ENCODE measurements at regions not wholly inside any gene's neighbourhood (a gene's known extent, or its start where the extent isn't known, plus 50 kb on each side); places are given as distances from the start of the nearest gene placed in this dataset.

DNA sequence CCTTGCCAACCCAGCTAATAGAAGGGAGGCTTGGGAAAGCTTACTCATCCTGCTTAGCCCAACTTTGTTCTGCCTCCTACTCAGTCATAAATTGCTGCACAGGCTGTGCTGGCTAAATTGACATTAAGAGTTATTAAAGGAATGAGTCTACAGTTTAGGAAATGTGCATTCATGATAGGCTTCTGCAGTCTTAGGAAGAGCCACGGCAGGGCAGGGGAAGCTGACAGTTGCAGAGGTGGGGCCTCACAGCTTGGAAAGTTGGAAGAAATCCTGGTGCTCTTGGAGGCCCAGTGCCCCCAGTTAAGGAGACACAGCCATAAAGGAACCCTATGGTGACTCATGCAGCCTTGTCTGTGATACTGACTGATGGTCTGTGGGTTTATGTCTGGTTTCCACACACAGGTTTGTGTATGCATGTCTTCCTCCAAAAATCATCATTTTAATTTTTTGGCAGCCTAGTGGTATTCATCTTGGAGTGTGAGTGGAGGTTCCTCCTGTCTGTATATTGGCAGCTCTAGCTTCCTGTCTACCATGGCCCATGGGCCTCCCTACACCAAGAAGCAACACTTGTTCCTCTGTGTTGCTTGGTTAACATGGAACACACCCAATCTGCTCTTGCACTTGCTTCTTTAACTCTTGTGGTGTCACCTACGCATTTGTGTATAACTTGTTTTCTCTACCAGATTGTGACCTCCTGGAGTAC is 135.0 kb upstream of the KL start:
- TF ChIP-seq, protein P1, sequence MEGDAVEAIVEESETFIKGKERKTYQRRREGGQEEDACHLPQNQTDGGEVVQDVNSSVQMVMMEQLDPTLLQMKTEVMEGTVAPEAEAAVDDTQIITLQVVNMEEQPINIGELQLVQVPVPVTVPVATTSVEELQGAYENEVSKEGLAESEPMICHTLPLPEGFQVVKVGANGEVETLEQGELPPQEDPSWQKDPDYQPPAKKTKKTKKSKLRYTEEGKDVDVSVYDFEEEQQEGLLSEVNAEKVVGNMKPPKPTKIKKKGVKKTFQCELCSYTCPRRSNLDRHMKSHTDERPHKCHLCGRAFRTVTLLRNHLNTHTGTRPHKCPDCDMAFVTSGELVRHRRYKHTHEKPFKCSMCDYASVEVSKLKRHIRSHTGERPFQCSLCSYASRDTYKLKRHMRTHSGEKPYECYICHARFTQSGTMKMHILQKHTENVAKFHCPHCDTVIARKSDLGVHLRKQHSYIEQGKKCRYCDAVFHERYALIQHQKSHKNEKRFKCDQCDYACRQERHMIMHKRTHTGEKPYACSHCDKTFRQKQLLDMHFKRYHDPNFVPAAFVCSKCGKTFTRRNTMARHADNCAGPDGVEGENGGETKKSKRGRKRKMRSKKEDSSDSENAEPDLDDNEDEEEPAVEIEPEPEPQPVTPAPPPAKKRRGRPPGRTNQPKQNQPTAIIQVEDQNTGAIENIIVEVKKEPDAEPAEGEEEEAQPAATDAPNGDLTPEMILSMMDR (IDR thresholded peaks at IDR 0.05), result no peak
- TF ChIP-seq POLR2A (IDR thresholded peaks at IDR 0.05), result no peak

Measured in heart left ventricle (tissue), 13 donors.